Activated CD4-positive, alpha-beta T cell treated with anti-CD3 and anti-CD28 coated beads for 36 hours (primary cell): ENCODE measurements at regions not wholly inside any gene's neighbourhood (a gene's known extent, or its start where the extent isn't known, plus 50 kb on each side); places are given as distances from the start of the nearest gene placed in this dataset.
A peak's percentile ranks its signal among the peaks of the same experiment; 100 is the strongest.
"Not testable (repeated sequence)": the region's sequence is repeated elsewhere in the genome, so short reads cannot be mapped to it uniquely, and the experiment has no call there.

Experiments used
- ATAC-seq: fragments of 200-7000 bp; cut with Tn5 transposase; one replicate; pipeline ENCODE4 v1.10.0; 2021; ENCODE audit warnings: mild to moderate bottlenecking, moderate library complexity
- CTCF ChIA-PET: fragments of 350-600 bp; sonication (Branson Sonifier 250); formaldehyde crosslinking; loops from one replicate; lab custom pipeline; 2021; ENCODE audit warnings: antibody characterized with exemption; lab: Charles Lee
- POLR2A ChIA-PET: fragments of 350-600 bp; sonication (Branson Sonifier 250); formaldehyde crosslinking; loops from one replicate; lab custom pipeline; 2021; ENCODE audit warnings: antibody characterized with exemption, inconsistent platforms; lab: Charles Lee
- DNase-seq: peaks from one replicate; pipeline ENCODE4 v3.0.0-alpha.2; 2020
- H3K27ac Mint-ChIP-seq: one replicate; pipeline ENCODE4 v1.8.0; 2021; ENCODE audit warnings: mixed read lengths
- H3K27me3 Mint-ChIP-seq: one replicate; pipeline ENCODE4 v1.8.0; 2021; ENCODE audit warnings: mixed read lengths
- H3K36me3 Mint-ChIP-seq: one replicate; pipeline ENCODE4 v1.8.0; 2021; ENCODE audit warnings: low read depth, mixed read lengths
- H3K4me1 Mint-ChIP-seq: one replicate; pipeline ENCODE4 v1.8.0; 2021; ENCODE audit warnings: mixed read lengths
- H3K4me3 Mint-ChIP-seq: one replicate; pipeline ENCODE4 v1.8.0; 2021; ENCODE audit warnings: mild to moderate bottlenecking, moderate library complexity, mixed read lengths
- H3K9me3 Mint-ChIP-seq: one replicate; pipeline ENCODE4 v1.8.0; 2021; ENCODE audit warnings: low read depth, mixed read lengths
- intact Hi-C, 2 experiments: fragments of 100-400 bp; cut with DNase I in 1 of 2; cut with micrococcal nuclease in 1 of 2; formaldehyde crosslinking; loops; one replicate each; pipeline versions ENCODE4 v1.14.2 to v1.15.1; 2022 to 2024; cut with DNase I, micrococcal nuclease

DNA sequence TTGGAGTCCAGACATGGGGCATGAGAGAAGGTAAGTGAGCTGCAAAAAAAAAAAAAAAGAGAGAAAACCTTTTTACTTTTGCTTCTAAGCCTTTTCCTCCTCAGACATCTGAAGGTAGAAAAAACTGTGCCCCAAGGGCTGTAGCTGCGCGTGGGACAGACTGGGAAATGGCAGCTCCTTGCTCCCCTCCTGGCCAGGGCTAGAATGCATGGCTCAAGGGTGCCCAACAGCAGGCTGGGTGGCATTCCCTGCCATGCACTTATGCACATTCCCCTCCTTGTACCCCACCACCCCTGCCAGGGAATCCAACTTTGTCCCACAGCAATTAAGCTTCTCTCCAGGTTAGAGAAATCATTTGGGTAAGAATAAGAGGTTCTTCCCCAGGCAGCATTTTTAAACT, 421.2 kb downstream of the TRAM1L1 start:
- intact Hi-C loops, result no loop called here
- POLR2A ChIA-PET, result no interaction called here
- H3K4me3 Mint-ChIP-seq, result no peak overlapping the region

GRCh38 chr4:116639070-116639577, 446.3 kb downstream of the TRAM1L1 start:
- intact Hi-C loops, result no loop called here
- H3K36me3 Mint-ChIP-seq, result no peaks in the 10 kb centered on the region
- no peaks in the 10 kb centered on the region for H3K9me3 Mint-ChIP-seq
- DNase-seq (no peak), ATAC-seq (no peak)
- no peaks in the 10 kb centered on the region for H3K4me1 Mint-ChIP-seq
- no peaks in the 10 kb centered on the region for H3K27me3 Mint-ChIP-seq
- POLR2A ChIA-PET, result no interaction called here
- no peak overlapping the region for H3K27ac Mint-ChIP-seq
- H3K4me3 Mint-ChIP-seq, result no peak overlapping the region
- CTCF ChIA-PET, result no interaction called here

More for the DNA sequence above, 421.2 kb downstream of the TRAM1L1 start:
- H3K27ac Mint-ChIP-seq, result no peak overlapping the region
- peaks cover 15% of the 10 kb centered on the region for H3K9me3 Mint-ChIP-seq
- no peaks in the 10 kb centered on the region for H3K4me1 Mint-ChIP-seq
- ATAC-seq (no peak), DNase-seq (no peak)
- no peaks in the 10 kb centered on the region for H3K27me3 Mint-ChIP-seq
- H3K36me3 Mint-ChIP-seq, result no peaks in the 10 kb centered on the region
- CTCF ChIA-PET, result interaction anchor here (0.5 to 0.6 kb wide), 2 partner anchors 9 to 932 kb away, joined by 3 read pairs; no protein-coding TSS in a partner anchor

DNA sequence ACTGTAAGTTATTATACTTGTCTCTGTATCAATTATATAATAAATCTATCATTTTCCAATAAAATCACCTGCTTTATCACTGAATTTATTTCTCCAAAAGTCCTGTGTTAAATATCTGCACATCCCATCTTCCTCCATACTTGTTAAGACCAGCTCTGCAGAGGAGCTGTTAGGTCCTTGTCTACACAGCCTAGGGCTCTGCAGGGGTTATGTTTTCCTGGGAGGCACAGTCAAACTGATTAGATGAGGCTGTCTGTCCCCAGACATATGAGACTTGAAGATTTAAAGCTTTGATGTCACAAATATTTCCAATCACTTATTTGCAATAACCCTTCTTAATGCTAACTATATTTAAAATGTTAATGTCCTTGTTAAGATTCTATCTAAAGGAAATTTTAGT, 446.8 kb downstream of the TRAM1L1 start:
- ChIA-PET CTCF (no interaction called here), POLR2A (no interaction called here)
- no peaks in the 10 kb centered on the region for H3K9me3 Mint-ChIP-seq
- ATAC-seq (no peak), DNase-seq (no peak)
- H3K27ac Mint-ChIP-seq, result no peak overlapping the region
- no peaks in the 10 kb centered on the region for H3K36me3 Mint-ChIP-seq
- H3K27me3 Mint-ChIP-seq, result no peaks in the 10 kb centered on the region
- H3K4me1 Mint-ChIP-seq, result no peaks in the 10 kb centered on the region
- intact Hi-C loops, result no loop called here
- H3K4me3 Mint-ChIP-seq, result no peak overlapping the region

GRCh38 chr4:116636917-116637316, 448.5 kb downstream of the TRAM1L1 start:
- no peaks in the 10 kb centered on the region for H3K4me1 Mint-ChIP-seq
- H3K9me3 Mint-ChIP-seq, result peaks cover 1% of the 10 kb centered on the region
- no peak overlapping the region for H3K27ac Mint-ChIP-seq
- H3K27me3 Mint-ChIP-seq, result no peaks in the 10 kb centered on the region
- no peaks in the 10 kb centered on the region for H3K36me3 Mint-ChIP-seq
- DNase-seq (no peak), ATAC-seq (no peak)
- POLR2A ChIA-PET, result no interaction called here
- H3K4me3 Mint-ChIP-seq, result no peak overlapping the region
- CTCF ChIA-PET, result no interaction called here
- intact Hi-C loops, result no loop called here

GRCh38 chr4:116632269-116632668, 453.1 kb downstream of the TRAM1L1 start:
- ATAC-seq (no peak), DNase-seq (no peak)
- ChIA-PET CTCF (interaction anchor here (0.5 kb wide), 1 partner anchor 87 kb away, joined by 3 read pairs; no protein-coding TSS in a partner anchor), POLR2A (no interaction called here)
- Mint-ChIP-seq H3K4me3 (no peak overlapping the region), H3K27ac (no peak overlapping the region), H3K9me3 (peaks cover 1% of the 10 kb centered on the region), H3K4me1 (no peaks in the 10 kb centered on the region), H3K36me3 (no peaks in the 10 kb centered on the region), H3K27me3 (no peaks in the 10 kb centered on the region)
- intact Hi-C loops, result no loop called here

DNA sequence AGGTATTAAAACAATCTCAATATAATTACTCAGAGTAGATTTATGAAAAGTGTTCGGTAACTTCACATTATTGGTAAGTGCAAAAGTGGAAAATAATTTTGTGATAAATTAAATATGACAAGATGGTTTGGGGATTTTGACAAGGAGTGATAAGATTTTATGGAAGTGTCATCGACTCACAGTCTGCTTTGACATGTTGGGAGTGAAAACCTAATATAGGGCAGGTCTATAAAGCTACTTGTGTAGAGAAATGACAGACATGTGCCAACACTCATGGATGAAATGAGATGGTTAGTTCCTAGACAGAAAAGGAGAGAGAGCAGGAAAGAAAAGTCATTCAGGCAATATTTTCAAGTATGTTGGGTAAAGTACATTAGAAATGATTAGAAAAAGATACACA, 456.8 kb downstream of the TRAM1L1 start:
- DNase-seq, result no peak
- POLR2A ChIA-PET, result no interaction called here
- CTCF ChIA-PET, result no interaction called here
- intact Hi-C loops, result no loop called here
- H3K4me3 Mint-ChIP-seq, result no peak overlapping the region
- H3K9me3 Mint-ChIP-seq, result peaks cover 1% of the 10 kb centered on the region
- no peaks in the 10 kb centered on the region for H3K27me3 Mint-ChIP-seq
- ATAC-seq, result no peak
- no peaks in the 10 kb centered on the region for H3K36me3 Mint-ChIP-seq
- H3K4me1 Mint-ChIP-seq, result no peaks in the 10 kb centered on the region
- no peak overlapping the region for H3K27ac Mint-ChIP-seq

GRCh38 chr4:116627545-116627944, 457.8 kb downstream of the TRAM1L1 start:
- ChIA-PET POLR2A (no interaction called here), CTCF (no interaction called here)
- Mint-ChIP-seq H3K36me3 (no peaks in the 10 kb centered on the region), H3K4me1 (no peaks in the 10 kb centered on the region), H3K27me3 (no peaks in the 10 kb centered on the region), H3K27ac (no peak overlapping the region), H3K4me3 (no peak overlapping the region), H3K9me3 (peaks cover 3% of the 10 kb centered on the region)
- DNase-seq, result no peak
- intact Hi-C loops, result no loop called here
- ATAC-seq, result no peak

GRCh38 chr4:116619508-116619907, 465.9 kb downstream of the TRAM1L1 start:
- H3K27me3 Mint-ChIP-seq, H3K36me3 Mint-ChIP-seq, H3K27ac Mint-ChIP-seq, H3K4me1 Mint-ChIP-seq, ATAC-seq, DNase-seq, POLR2A ChIA-PET, H3K4me3 Mint-ChIP-seq, CTCF ChIA-PET, intact Hi-C loops, H3K9me3 Mint-ChIP-seq: not testable (repeated sequence)

GRCh38 chr4:116618638-116619037, 466.7 kb downstream of the TRAM1L1 start:
- ChIA-PET CTCF (no interaction called here), POLR2A (no interaction called here)
- no peak overlapping the region for H3K4me3 Mint-ChIP-seq
- H3K27me3 Mint-ChIP-seq, result no peaks in the 10 kb centered on the region
- ATAC-seq (no peak), DNase-seq (no peak)
- H3K4me1 Mint-ChIP-seq, result no peaks in the 10 kb centered on the region
- H3K27ac Mint-ChIP-seq, result no peak overlapping the region
- intact Hi-C loops, result no loop called here
- no peaks in the 10 kb centered on the region for H3K36me3 Mint-ChIP-seq
- H3K9me3 Mint-ChIP-seq, result peaks cover 2% of the 10 kb centered on the region

DNA sequence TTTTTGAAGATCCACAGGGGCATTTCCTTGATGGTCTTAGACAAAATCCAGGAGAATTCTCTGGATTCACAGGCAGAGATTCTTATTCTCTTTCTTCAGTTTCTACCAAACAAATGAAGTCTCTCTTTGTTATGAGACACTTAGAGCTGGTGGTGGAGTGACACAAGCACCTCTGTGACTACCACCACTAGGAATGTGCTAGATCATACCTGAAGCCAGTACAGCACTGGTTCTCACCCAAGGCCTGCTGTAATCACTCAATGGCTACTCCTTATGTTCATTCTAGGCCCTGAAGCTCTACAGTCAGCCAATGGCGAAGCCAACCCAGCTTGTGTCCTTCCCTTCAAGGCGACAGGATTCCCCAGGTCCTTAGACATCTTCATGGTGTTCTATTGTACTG, 482.3 kb downstream of the TRAM1L1 start:
- no peak overlapping the region for H3K4me3 Mint-ChIP-seq

DNA sequence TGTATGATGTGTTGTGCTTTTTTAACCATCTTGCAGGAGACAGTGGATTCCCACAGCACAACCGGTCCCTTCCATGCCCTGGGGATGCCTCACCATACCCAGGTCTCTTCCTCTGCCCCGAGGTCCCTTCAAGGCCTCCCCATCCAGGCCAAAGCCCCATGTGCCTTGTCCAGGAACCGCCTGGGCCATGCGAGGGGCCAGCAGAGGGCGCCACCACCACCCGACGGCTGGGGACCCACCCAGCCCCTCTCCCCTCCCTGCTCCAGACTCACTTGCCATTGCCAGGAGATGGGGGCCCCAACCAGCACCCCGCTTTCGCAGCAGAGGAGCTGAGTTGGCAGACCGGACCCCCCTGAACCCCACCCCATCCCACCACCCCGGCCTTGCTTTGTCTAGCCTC, 485.5 kb downstream of the TRAM1L1 start:
- Mint-ChIP-seq H3K36me3 (no peaks in the 10 kb centered on the region), H3K4me3 (no peak overlapping the region), H3K27me3 (no peaks in the 10 kb centered on the region), H3K27ac (no peak overlapping the region), H3K4me1 (no peaks in the 10 kb centered on the region), H3K9me3 (no peaks in the 10 kb centered on the region)
- POLR2A ChIA-PET, result no interaction called here
- intact Hi-C loops, result no loop called here
- CTCF ChIA-PET, result no interaction called here
- ATAC-seq (peak; percentile 19), DNase-seq (peak; percentile 39)

More for the DNA sequence above, 482.3 kb downstream of the TRAM1L1 start:
- intact Hi-C loops, result no loop called here
- H3K4me1 Mint-ChIP-seq, result no peaks in the 10 kb centered on the region
- no peak for DNase-seq
- no peak overlapping the region for H3K27ac Mint-ChIP-seq
- no peaks in the 10 kb centered on the region for H3K9me3 Mint-ChIP-seq
- CTCF ChIA-PET, result no interaction called here
- no peaks in the 10 kb centered on the region for H3K27me3 Mint-ChIP-seq
- POLR2A ChIA-PET, result no interaction called here
- H3K36me3 Mint-ChIP-seq, result no peaks in the 10 kb centered on the region
- ATAC-seq, result no peak

GRCh38 chr4:116598980-116599789, 486.2 kb downstream of the TRAM1L1 start:
- ATAC-seq (no peak), DNase-seq (no peak)
- Mint-ChIP-seq H3K36me3 (no peaks in the 10 kb centered on the region), H3K4me3 (no peak overlapping the region), H3K4me1 (no peaks in the 10 kb centered on the region), H3K9me3 (no peaks in the 10 kb centered on the region), H3K27me3 (no peaks in the 10 kb centered on the region), H3K27ac (no peak overlapping the region)
- ChIA-PET POLR2A (no interaction called here), CTCF (no interaction called here)
- intact Hi-C loops, result no loop called here
